GM12878 (cell line): ENCODE measurements at regions not wholly inside any gene's neighbourhood (a gene's known extent, or its start where the extent isn't known, plus 50 kb on each side); places are given as distances from the start of the nearest gene placed in this dataset.

ENCODE experiments used
- ATAC-seq: fragments of 200-7000 bp; cut with Tn5 transposase; 3 replicates; pipeline ENCODE4 v1.9.1; 2020; ENCODE audit warnings: mild to moderate bottlenecking, moderate library complexity
- BruUV-seq: library from RNA; stranded (reverse); fragments of 400-500 nt; replicated peaks from 2 replicates; lab custom pipeline; 2021; lab: Mats Ljungman, UMichigan
- CTCF ChIA-PET: fragments of 300-600 bp; sonication (Branson Sonifier 250); formaldehyde crosslinking; extraction: SDS; loops from one replicate; lab custom pipeline; 2021; ENCODE audit warnings: inconsistent platforms; lab: Yijun Ruan, JAX
- POLR2A ChIA-PET: fragments of 350-600 bp; formaldehyde crosslinking; extraction: SDS; loops from one replicate; lab custom pipeline; 2021; ENCODE audit warnings: inconsistent platforms; lab: Charles Lee
- RAD21 ChIA-PET: fragments of 300-600 bp; sonication (Branson Sonifier 250); formaldehyde crosslinking; loops from one replicate; lab custom pipeline; 2023; ENCODE audit warnings: antibody characterized with exemption; ENCODE audit not compliant: unreplicated experiment; lab: Charles Lee
- SMC1A ChIA-PET: fragments of 300-600 bp; sonication (Branson Sonifier 250); formaldehyde crosslinking; loops from one replicate; lab custom pipeline; 2023; ENCODE audit not compliant: unreplicated experiment, uncharacterized antibody; lab: Charles Lee
- DNase-seq: peaks from one replicate; pipeline ENCODE4 v3.0.0-alpha.2; 2011; ENCODE audit warnings: low read depth, low spot score
- FAIRE-seq: peaks from 3 replicates; lab custom pipeline; 2011; peaks lifted over from hg19 to GRCh38; lab: Jason Lieb, UNC
- H2AFZ ChIP-seq: 2 replicates; pipeline ENCODE4 v1.6.0; 2011; ENCODE audit warnings: low read depth, low read length, control low read depth; ENCODE audit not compliant: control insufficient read depth
- H3K27ac ChIP-seq: 2 replicates; pipeline ENCODE4 v1.5.1; 2011; ENCODE audit warnings: control low read depth; ENCODE audit not compliant: control insufficient read depth, insufficient read depth
- H3K27me3 ChIP-seq, 2 experiments: replicated peaks in 1 of 2; 2 replicates each; pipeline versions ENCODE4 v1.6.0 to v1.6.1; 2011; ENCODE audit warnings: low read length in 1 of 2; ENCODE audit not compliant: control insufficient read depth in 2 of 2, insufficient read depth in 2 of 2
- H3K36me3 ChIP-seq, 2 experiments: 2 replicates each; pipeline ENCODE4 v1.5.1; 2011; ENCODE audit warnings: low read length in 1 of 2; ENCODE audit not compliant: control insufficient read depth in 2 of 2, insufficient read depth in 2 of 2
- H3K4me1 ChIP-seq: 2 replicates; pipeline ENCODE4 v1.6.1; 2011; ENCODE audit warnings: mild to moderate bottlenecking, low read length, moderate library complexity, mixed read lengths; ENCODE audit not compliant: control insufficient read depth, insufficient read depth
- H3K4me2 ChIP-seq: 2 replicates; pipeline ENCODE4 v1.6.0; 2011; ENCODE audit warnings: control low read depth; ENCODE audit not compliant: control insufficient read depth, insufficient read depth
- H3K4me3 ChIP-seq: fragments of 200-600 bp; sonication (generic); 2 replicates; pipeline ENCODE4 v1.5.1; 2016
- H3K79me2 ChIP-seq: 2 replicates; pipeline ENCODE4 v1.6.0; 2011; ENCODE audit warnings: low read length; ENCODE audit not compliant: control insufficient read depth, insufficient read depth
- H3K9ac ChIP-seq: 2 replicates; pipeline ENCODE4 v1.8.0; 2011; ENCODE audit warnings: low read length, control low read depth, mixed read lengths; ENCODE audit not compliant: control insufficient read depth, insufficient read depth
- H3K9me3 ChIP-seq: replicated peaks from 3 replicates; pipeline ENCODE4 v1.5.1; 2011; ENCODE audit warnings: mild to moderate bottlenecking, low read length; ENCODE audit not compliant: control insufficient read depth, insufficient read depth
- H4K20me1 ChIP-seq: 2 replicates; pipeline ENCODE4 v1.6.0; 2011; ENCODE audit not compliant: control insufficient read depth, insufficient read depth
- BCLAF1 ChIP-seq: fragments of 450-650 bp; IDR thresholded peaks from 2 replicates; pipeline ENCODE4 v1.6.1; 2017; ENCODE audit warnings: antibody characterized with exemption, mild to moderate bottlenecking, moderate library complexity
- BMI1 ChIP-seq: fragments of 450-650 bp; IDR thresholded peaks from 2 replicates; pipeline ENCODE4 v1.6.1; 2016; ENCODE audit warnings: mild to moderate bottlenecking, moderate library complexity, borderline replicate concordance
- CBFB ChIP-seq: IDR thresholded peaks from 2 replicates; pipeline ENCODE4 v1.6.1; 2016; ENCODE audit warnings: antibody characterized with exemption, low read depth
- CREM ChIP-seq: IDR thresholded peaks from 2 replicates; pipeline ENCODE4 v1.6.1; 2014; ENCODE audit warnings: antibody characterized with exemption, low read depth
- EP300 ChIP-seq, 2 experiments: fragments of 150-350 bp in 1 of 2; IDR thresholded peaks; 2 replicates each; pipeline ENCODE4 v1.6.1; 2011 to 2012; ENCODE audit warnings: low read depth in 2 of 2, low read length in 2 of 2, borderline replicate concordance in 1 of 2, improper control_type of control experiment in 1 of 2, inconsistent platforms in 1 of 2; ENCODE audit not compliant: control insufficient read depth in 1 of 2
- EZH2 ChIP-seq: IDR thresholded peaks from 2 replicates; pipeline ENCODE4 v1.6.1; 2012; ENCODE audit warnings: low read depth, mild to moderate bottlenecking, control low read depth, inconsistent platforms, low read length, borderline replicate concordance; ENCODE audit not compliant: control insufficient read depth
- FOXK2 ChIP-seq: fragments of 450-650 bp; IDR thresholded peaks from 2 replicates; pipeline ENCODE4 v1.6.1; 2017; ENCODE audit warnings: mild to moderate bottlenecking, moderate library complexity
- GABPA ChIP-seq: IDR thresholded peaks from 2 replicates; pipeline ENCODE4 v1.6.1; 2014; ENCODE audit warnings: antibody characterized with exemption, low read depth, mild to moderate bottlenecking, inconsistent platforms
- MTA2 ChIP-seq: fragments of 450-650 bp; IDR thresholded peaks from 2 replicates; pipeline ENCODE4 v1.6.1; 2016; ENCODE audit warnings: low read depth, mild to moderate bottlenecking, moderate library complexity
- NR2F1 ChIP-seq: fragments of 450-650 bp; conservative IDR thresholded peaks from 2 replicates; pipeline ENCODE4 v1.6.1; 2017; ENCODE audit warnings: mild to moderate bottlenecking
- PAX8 ChIP-seq: fragments of 450-650 bp; IDR thresholded peaks from 2 replicates; pipeline ENCODE4 v1.6.1; 2017; ENCODE audit warnings: mild to moderate bottlenecking, moderate library complexity
- SIN3A ChIP-seq: IDR thresholded peaks from 2 replicates; pipeline ENCODE4 v1.6.1; 2012; ENCODE audit warnings: low read depth, low read length, improper control_type of control experiment
- SRF ChIP-seq, 2 experiments: IDR thresholded peaks; 2 replicates each; pipeline ENCODE4 v1.6.1; 2011; ENCODE audit warnings: low read depth in 2 of 2, low read length in 2 of 2, mild to moderate bottlenecking in 1 of 2, moderate library complexity in 1 of 2
- SUZ12 ChIP-seq: fragments of 200-600 bp; sonication (generic); IDR thresholded peaks from one replicate; pipeline ENCODE4 v1.6.1; 2018; ENCODE audit warnings: antibody characterized with exemption, mild to moderate bottlenecking; ENCODE audit not compliant: unreplicated experiment
- USF1 ChIP-seq: IDR thresholded peaks from 2 replicates; pipeline ENCODE4 v1.6.1; 2011; ENCODE audit warnings: borderline replicate concordance, low read depth, mild to moderate bottlenecking, moderate library complexity, mixed read lengths, low read length; ENCODE audit not compliant: insufficient read depth; ENCODE audit errors: extremely low read length
- WGBS: methylation state at CpG from one replicate; pipeline ENCODE4 v1.1.6; 2016; ENCODE audit warnings: low lambda C conversion rate; ENCODE audit not compliant: insufficient replicate concordance, insufficient coverage; ENCODE audit errors: missing lambda C conversion rate; 5-methylcytosine and 5-hydroxymethylcytosine counted together
- in situ Hi-C: fragments of 300-500 bp; cut with MboI; formaldehyde crosslinking; loops from 9 replicates; pipeline ENCODE4 v1.14.3; 2018; ENCODE audit warnings: mixed read lengths
- intact Hi-C: fragments of 100-400 bp; cut with micrococcal nuclease; formaldehyde crosslinking; loops from one replicate; pipeline ENCODE4 v1.14.2; 2022; ENCODE audit not compliant: unreplicated experiment

- Histone ChIP-seq H4K20me1 (no peaks in the 10 kb centered on the region), H3K4me3 (no peak overlapping the region), H3K4me2 (no peak overlapping the region), H3K9ac (no peak overlapping the region), H2AFZ (no peak overlapping the region)
- DNase-seq (no peak), ATAC-seq (no peak)
- in situ Hi-C loops = no loop called here
- ChIA-PET POLR2A (no interaction called here), CTCF (no interaction called here)
- BruUV-seq = no TSS peak
- TF ChIP-seq FOXK2 (no peak), GABPA (no peak), PAX8 (no peak), EZH2 (no peak), NR2F1 (no peak), MTA2 (no peak), CBFB (no peak), EP300 (IDR thresholded peaks at IDR 0.05; ENCODE audit: borderline replicate concordance in 1 of 2, control insufficient read depth in 1 of 2, low read depth in 2 of 2, low read length in 2 of 2) (no peak), USF1 (no peak), BMI1 (no peak), BCLAF1 (no peak), SRF (IDR thresholded peaks at IDR 0.05; ENCODE audit: low read depth in 2 of 2, low read length in 2 of 2) (no peak), SUZ12 (no peak), SIN3A (no peak), CREM (no peak)
- TF ChIP-seq, all 136 proteins: peak for 0
- Histone ChIP-seq H3K4me1 (no peaks in the 10 kb centered on the region), H3K27ac (no peak overlapping the region), H3K27me3 (no peaks in the 10 kb centered on the region), H3K79me2 (no peaks in the 10 kb centered on the region), H3K9me3 (no peaks in the 10 kb centered on the region), H3K36me3 (no peaks in the 10 kb centered on the region)
- RAD21 ChIA-PET = no interaction called here
- intact Hi-C loops = no loop called here
- 2% methylated on average over 3 of the region's 3 CpGs for WGBS
- SMC1A ChIA-PET = no interaction called here
- no peak for FAIRE-seq
Measured at GRCh38 chr4:175309041-175309440, 390.9 kb downstream of the ADAM29 start.
